Activated CD4-positive, alpha-beta T cell treated with anti-CD3 and anti-CD28 coated beads, Interleukin-2, Interleukin-4, amounts not matched to agents 100 ng/mL and 50 ng/mL, durations not matched to agents 16 hours and 8 hours (primary cell): ENCODE measurements at regions not wholly inside any gene's neighbourhood (a gene's known extent, or its start where the extent isn't known, plus 50 kb on each side); places are given as distances from the start of the nearest gene placed in this dataset.

Experiments
- DNase-seq: peaks from one replicate; pipeline ENCODE4 v3.0.0-alpha.2; 2020; ENCODE audit warnings: low spot score

GRCh38 chr2:180739070-180739469, 241.3 kb upstream of the UBE2E3 start:
- no peak for DNase-seq

- no peak for DNase-seq
Measured at GRCh38 chr2:180735799-180736198, 244.6 kb upstream of the UBE2E3 start.

- no peak for DNase-seq
Measured at GRCh38 chr2:180734382-180734781, 246.0 kb upstream of the UBE2E3 start.

GRCh38 chr2:180733330-180733729, 247.1 kb upstream of the UBE2E3 start:
- no peak for DNase-seq

- DNase-seq: no peak
Measured at GRCh38 chr2:180732337-180732736, 248.1 kb upstream of the UBE2E3 start.

GRCh38 chr2:180730976-180731375, 249.4 kb upstream of the UBE2E3 start:
- DNase-seq: no peak

GRCh38 chr2:180728928-180729559, 251.4 kb upstream of the UBE2E3 start:
- no peak for DNase-seq

- DNase-seq: no peak
Measured at GRCh38 chr2:180723712-180724111, 256.7 kb upstream of the UBE2E3 start.

- no peak for DNase-seq
Measured at GRCh38 chr2:180722551-180723239, 257.7 kb upstream of the UBE2E3 start.

GRCh38 chr2:180720829-180721228, 259.6 kb upstream of the UBE2E3 start:
- no peak for DNase-seq

GRCh38 chr2:180717588-180717987, 262.8 kb upstream of the UBE2E3 start:
- DNase-seq: no peak

GRCh38 chr2:180716186-180717180, 263.9 kb upstream of the UBE2E3 start:
- DNase-seq: no peak

GRCh38 chr2:180715044-180715443, 265.4 kb upstream of the UBE2E3 start:
- DNase-seq: no peak

- no peak for DNase-seq
Measured at GRCh38 chr2:180709392-180710145, 270.8 kb upstream of the UBE2E3 start.

- no peak for DNase-seq
Measured at GRCh38 chr2:180707884-180708205, 272.6 kb upstream of the UBE2E3 start.

GRCh38 chr2:180707175-180707883, 273.1 kb upstream of the UBE2E3 start:
- DNase-seq: no peak

GRCh38 chr2:180706694-180707093, 273.7 kb upstream of the UBE2E3 start:
- no peak for DNase-seq

GRCh38 chr2:180705551-180705950, 274.9 kb upstream of the UBE2E3 start:
- DNase-seq: no peak

- DNase-seq: no peak
Measured at GRCh38 chr2:180705122-180705521, 275.3 kb upstream of the UBE2E3 start.

GRCh38 chr2:180699657-180700361, 280.6 kb upstream of the UBE2E3 start:
- no peak for DNase-seq

GRCh38 chr2:180698668-180699067, 281.7 kb upstream of the UBE2E3 start:
- DNase-seq: no peak
